Neural progenitor cell (in vitro differentiated cells): ENCODE measurements at regions not wholly inside any gene's neighbourhood (a gene's known extent, or its start where the extent isn't known, plus 50 kb on each side); places are given as distances from the start of the nearest gene placed in this dataset.

Source experiments
- EZH2phosphoT487 ChIP-seq: fragments of 200-600 bp; sonication (generic); IDR thresholded peaks from 2 replicates; pipeline ENCODE4 v1.6.1; 2017; ENCODE audit warnings: antibody characterized with exemption
- TF ChIP-seq, protein P1 (sequence below): fragments of 200-600 bp; sonication (generic); IDR thresholded peaks from 2 replicates; pipeline ENCODE4 v1.5.1; 2017; ENCODE audit warnings: antibody characterized with exemption, mild to moderate bottlenecking

DNA sequence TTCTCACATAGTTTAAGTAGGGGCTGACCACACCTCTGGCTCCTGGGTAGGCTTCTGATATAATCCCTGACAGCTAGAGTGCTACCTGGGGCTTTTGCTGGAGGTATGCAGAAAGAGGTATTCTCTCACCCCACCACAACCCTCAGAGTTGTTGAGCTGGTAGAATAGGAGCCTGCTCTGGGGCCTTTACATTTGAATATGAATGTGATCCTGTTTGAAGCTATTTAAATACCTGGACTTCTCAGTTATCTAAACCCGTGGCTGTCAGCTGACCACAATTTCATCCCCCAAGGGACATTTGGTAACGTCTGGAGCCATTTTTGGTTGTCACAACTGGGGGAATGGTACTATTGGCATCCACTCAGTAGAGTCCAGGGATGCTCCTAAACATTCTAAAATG lies 669.1 kb downstream of the SATB2 start:
- TF ChIP-seq, protein P1, sequence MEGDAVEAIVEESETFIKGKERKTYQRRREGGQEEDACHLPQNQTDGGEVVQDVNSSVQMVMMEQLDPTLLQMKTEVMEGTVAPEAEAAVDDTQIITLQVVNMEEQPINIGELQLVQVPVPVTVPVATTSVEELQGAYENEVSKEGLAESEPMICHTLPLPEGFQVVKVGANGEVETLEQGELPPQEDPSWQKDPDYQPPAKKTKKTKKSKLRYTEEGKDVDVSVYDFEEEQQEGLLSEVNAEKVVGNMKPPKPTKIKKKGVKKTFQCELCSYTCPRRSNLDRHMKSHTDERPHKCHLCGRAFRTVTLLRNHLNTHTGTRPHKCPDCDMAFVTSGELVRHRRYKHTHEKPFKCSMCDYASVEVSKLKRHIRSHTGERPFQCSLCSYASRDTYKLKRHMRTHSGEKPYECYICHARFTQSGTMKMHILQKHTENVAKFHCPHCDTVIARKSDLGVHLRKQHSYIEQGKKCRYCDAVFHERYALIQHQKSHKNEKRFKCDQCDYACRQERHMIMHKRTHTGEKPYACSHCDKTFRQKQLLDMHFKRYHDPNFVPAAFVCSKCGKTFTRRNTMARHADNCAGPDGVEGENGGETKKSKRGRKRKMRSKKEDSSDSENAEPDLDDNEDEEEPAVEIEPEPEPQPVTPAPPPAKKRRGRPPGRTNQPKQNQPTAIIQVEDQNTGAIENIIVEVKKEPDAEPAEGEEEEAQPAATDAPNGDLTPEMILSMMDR = no peak
- no peak for TF ChIP-seq EZH2phosphoT487
